ENCODE measurements at regions not wholly inside any gene's neighbourhood (a gene's known extent, or its start where the extent isn't known, plus 50 kb on each side); places are given as distances from the start of the nearest gene placed in this dataset.

GRCh38 chr16:62883509-62883908, 847.3 kb upstream of the CDH8 start:
- no peak for TF ChIP-seq FOXP2 (optimal IDR thresholded peaks at IDR 0.05; ENCODE audit: borderline replicate concordance, extremely low read depth, extremely low read length, insufficient read depth)
- no peak for TF ChIP-seq SIN3A (IDR thresholded peaks at IDR 0.05; ENCODE audit: borderline replicate concordance, insufficient read depth, low read length)
- no peak for TF ChIP-seq TAF1 (IDR thresholded peaks at IDR 0.05; ENCODE audit: borderline replicate concordance, insufficient read depth, low read length)
- TF ChIP-seq POLR2AphosphoS5 (IDR thresholded peaks at IDR 0.05; ENCODE audit: low read depth, low read length) = no peak
- no peak for TF ChIP-seq REST (IDR thresholded peaks at IDR 0.05; ENCODE audit: insufficient read depth in 1 of 2, low read depth in 2 of 2, low read length in 2 of 2)

- TF ChIP-seq REST (IDR thresholded peaks at IDR 0.05; ENCODE audit: insufficient read depth in 1 of 2, low read depth in 2 of 2, low read length in 2 of 2) (no peak), SIN3A (IDR thresholded peaks at IDR 0.05; ENCODE audit: borderline replicate concordance, insufficient read depth, low read length) (no peak), TAF1 (IDR thresholded peaks at IDR 0.05; ENCODE audit: borderline replicate concordance, insufficient read depth, low read length) (no peak), FOXP2 (optimal IDR thresholded peaks at IDR 0.05; ENCODE audit: borderline replicate concordance, extremely low read depth, extremely low read length, insufficient read depth) (no peak), POLR2AphosphoS5 (IDR thresholded peaks at IDR 0.05; ENCODE audit: low read depth, low read length) (no peak)
Observed at GRCh38 chr16:62882552-62883221, 846.4 kb upstream of the CDH8 start.

- TF ChIP-seq REST (IDR thresholded peaks at IDR 0.05; ENCODE audit: insufficient read depth in 1 of 2, low read depth in 2 of 2, low read length in 2 of 2) (no peak), POLR2AphosphoS5 (IDR thresholded peaks at IDR 0.05; ENCODE audit: low read depth, low read length) (no peak), FOXP2 (optimal IDR thresholded peaks at IDR 0.05; ENCODE audit: borderline replicate concordance, extremely low read depth, extremely low read length, insufficient read depth) (no peak), TAF1 (IDR thresholded peaks at IDR 0.05; ENCODE audit: borderline replicate concordance, insufficient read depth, low read length) (no peak), SIN3A (IDR thresholded peaks at IDR 0.05; ENCODE audit: borderline replicate concordance, insufficient read depth, low read length) (no peak)
Observed at GRCh38 chr16:62876133-62876532, 839.9 kb upstream of the CDH8 start.

- no peak for TF ChIP-seq SIN3A (IDR thresholded peaks at IDR 0.05; ENCODE audit: borderline replicate concordance, insufficient read depth, low read length)
- TF ChIP-seq REST (IDR thresholded peaks at IDR 0.05; ENCODE audit: insufficient read depth in 1 of 2, low read depth in 2 of 2, low read length in 2 of 2) = no peak
- TF ChIP-seq POLR2AphosphoS5 (IDR thresholded peaks at IDR 0.05; ENCODE audit: low read depth, low read length) = no peak
- no peak for TF ChIP-seq FOXP2 (optimal IDR thresholded peaks at IDR 0.05; ENCODE audit: borderline replicate concordance, extremely low read depth, extremely low read length, insufficient read depth)
- TF ChIP-seq TAF1 (IDR thresholded peaks at IDR 0.05; ENCODE audit: borderline replicate concordance, insufficient read depth, low read length) = no peak
Observed at GRCh38 chr16:62872339-62872738, 836.1 kb upstream of the CDH8 start.

Measured in PFSK-1 (cell line).